Loucy (cell line): ENCODE measurements at regions not wholly inside any gene's neighbourhood (a gene's known extent, or its start where the extent isn't known, plus 50 kb on each side); places are given as distances from the start of the nearest gene placed in this dataset.

Experiments used
- CTCF ChIP-seq: fragments of 200-600 bp; sonication (generic); conservative IDR thresholded peaks from 2 replicates; pipeline ENCODE4 v1.5.1; 2014; ENCODE audit warnings: mild to moderate bottlenecking, antibody characterized with exemption, low read length
- EZH2phosphoT487 ChIP-seq: fragments of 200-600 bp; IDR thresholded peaks from 2 replicates; pipeline ENCODE4 v1.6.1; 2018; ENCODE audit warnings: antibody characterized with exemption, mild to moderate bottlenecking, moderate library complexity, borderline replicate concordance

GRCh38 chr13:83333614-83334388 lies 548.5 kb downstream of the SLITRK1 start:
- TF ChIP-seq CTCF (no peak), EZH2phosphoT487 (no peak)
